Activated CD4-positive, alpha-beta T cell treated with anti-CD3 and anti-CD28 coated beads, Interleukin-2, amount 50 U/mL, for 16 hours (primary cell): ENCODE measurements at regions not wholly inside any gene's neighbourhood (a gene's known extent, or its start where the extent isn't known, plus 50 kb on each side); places are given as distances from the start of the nearest gene placed in this dataset.
"Not testable (repeated sequence)": the region's sequence is repeated elsewhere in the genome, so short reads cannot be mapped to it uniquely, and the experiment has no call there.

Experiments
- DNase-seq: peaks from one replicate; pipeline ENCODE4 v3.0.0-alpha.2; 2020

DNA sequence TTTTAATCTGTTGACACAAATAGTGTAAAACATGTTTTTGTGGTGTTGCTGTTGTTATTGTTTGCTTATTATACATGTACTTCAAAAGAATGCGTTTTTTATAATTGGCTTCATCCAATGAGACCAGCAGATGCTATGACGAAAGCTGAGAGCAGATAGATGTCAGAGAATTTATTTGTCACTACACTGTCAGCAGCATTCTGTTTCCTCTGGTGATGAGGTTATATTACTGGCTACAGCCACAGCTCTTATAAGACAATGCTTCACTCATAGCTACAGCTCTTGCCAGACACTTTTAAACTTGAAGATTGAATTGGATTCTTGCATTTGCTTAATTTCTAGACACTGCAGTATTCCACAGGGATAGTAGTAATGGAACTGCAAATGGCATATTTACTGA, 860.5 kb downstream of the TBC1D32 start:
- no peak for DNase-seq

DNA sequence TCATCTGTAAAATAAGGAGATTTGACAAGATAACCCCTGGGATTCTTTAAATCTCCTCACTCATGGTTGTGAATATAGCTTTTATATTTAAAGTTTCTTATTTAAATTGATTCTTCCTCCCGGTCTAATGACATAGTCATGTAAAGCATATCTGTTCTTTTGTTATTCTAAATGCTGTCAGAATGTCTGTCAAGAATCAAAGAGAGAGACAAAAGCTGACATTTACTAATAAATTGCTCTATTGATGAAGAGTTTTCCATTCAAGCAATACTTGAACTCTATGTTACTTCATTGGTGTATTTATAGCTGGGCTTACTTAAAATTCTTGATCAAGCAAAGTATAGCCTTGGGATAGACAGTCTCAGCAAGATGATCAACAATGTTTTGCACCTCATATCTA, 865.8 kb downstream of the TBC1D32 start:
- no peak for DNase-seq

DNA sequence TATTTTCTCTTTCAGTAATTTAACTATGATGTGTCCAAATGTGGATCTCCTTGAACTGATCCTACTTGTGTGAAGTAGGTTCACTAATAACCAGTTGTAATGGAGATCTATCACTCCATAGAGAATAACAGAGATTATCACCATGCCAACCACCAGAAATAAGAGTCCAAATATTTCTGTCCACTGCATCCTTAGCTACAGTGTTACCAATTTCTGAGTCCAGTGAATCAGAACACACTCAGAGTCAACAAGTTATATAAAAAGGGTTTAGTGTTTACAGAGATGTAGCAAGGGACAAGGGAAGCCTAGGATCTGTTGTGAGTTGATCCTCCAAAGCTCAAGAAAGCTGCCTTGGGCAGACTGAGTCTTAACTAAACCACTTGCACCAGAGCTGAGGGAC, 882.8 kb downstream of the TBC1D32 start:
- no peak for DNase-seq

DNA sequence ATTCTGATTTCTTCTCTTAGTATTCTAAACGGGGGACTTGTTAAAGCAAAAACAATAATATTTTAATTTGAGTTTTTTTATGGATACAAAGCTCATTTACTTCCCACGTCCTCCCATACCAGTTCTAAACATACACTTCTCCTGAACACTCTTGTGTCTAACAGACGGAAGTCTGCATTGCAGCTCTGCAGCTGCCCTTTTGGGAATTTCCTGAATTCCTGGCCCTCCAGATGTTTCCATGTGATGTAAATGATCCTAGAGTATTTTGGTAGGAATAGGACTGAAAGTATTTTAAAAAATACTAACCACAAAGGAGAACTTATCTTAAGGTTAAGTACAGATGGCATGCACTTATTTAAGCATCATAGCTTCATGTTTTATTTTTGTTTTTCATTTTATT, 886.7 kb downstream of the TBC1D32 start:
- DNase-seq = no peak

DNA sequence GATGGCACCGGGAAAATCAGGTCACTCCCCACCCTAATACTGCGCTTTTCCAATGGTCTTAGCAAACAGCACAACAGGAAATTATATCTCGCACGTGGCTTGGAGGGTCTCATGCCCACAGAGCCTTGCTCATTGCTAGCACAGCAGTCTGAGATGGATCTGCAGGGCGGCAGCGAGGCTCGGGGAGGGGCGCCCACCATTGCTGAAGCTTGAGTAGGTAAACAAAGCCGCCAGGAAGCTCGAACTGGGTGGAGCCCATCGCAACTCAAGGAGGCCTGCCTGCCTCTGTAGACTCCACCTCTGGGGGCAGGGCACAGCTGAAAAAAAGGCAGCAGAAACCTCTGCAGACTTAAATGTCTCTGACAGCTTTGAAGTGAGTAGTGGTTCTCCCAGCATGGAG, 901.4 kb downstream of the TBC1D32 start:
- not testable (repeated sequence) for DNase-seq

DNA sequence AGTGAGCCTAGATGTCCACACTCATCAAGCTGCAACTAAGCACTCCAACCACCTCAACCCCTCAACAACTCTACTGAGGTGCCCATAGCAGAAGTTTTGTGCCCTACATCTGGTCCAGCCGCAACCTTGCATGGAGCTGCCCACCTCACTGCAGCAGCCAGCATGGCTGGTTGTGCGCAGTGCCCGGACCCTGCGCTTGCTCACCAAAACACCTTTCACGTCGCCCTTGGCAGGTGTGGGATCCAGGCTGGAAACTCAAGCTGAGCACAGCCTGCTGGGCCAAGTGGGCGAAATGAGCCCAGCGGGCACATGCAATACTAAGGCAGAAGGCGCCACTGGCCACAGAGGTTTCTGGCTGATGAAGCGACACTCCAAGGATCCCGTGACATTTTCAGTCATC, 902.4 kb downstream of the TBC1D32 start:
- DNase-seq = no peak

DNA sequence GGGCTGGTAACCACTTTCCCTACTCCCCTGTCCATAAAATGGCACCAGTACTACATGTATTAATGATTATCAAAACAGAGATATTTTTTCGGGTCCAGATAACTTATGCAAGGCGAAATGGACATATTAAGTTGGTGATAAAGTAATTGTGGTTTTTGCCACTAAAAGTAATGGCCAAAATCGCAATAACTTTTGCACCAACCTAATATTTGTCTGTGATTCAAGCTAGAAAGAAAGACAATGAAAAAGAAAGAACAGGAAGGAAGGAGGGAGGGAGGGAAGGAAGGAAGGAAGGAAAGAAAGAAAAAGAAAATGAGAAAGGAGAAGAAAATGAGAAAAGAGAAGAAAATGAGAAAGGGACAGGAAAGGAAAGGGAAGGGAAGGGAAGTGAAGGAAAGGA, 922.9 kb downstream of the TBC1D32 start:
- DNase-seq = no peak

DNA sequence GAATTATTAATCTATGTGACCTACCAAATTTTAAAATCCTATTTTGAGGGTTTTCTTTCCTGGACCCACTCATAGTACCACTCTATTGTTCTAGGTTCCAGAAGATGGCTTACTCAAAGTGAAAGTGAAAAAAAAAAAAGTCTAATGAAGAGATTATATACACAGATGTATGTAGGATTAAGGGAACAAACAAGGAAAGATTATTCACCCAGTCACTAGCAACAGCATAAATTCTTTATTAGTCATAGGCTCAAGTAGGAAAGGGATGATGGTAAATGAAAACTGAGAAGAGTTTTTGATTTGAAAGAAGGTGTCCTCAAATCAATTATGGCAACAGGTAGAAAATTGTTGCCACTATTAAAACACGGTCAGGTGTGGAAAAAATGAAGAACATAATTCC, 923.7 kb downstream of the TBC1D32 start:
- no peak for DNase-seq

DNA sequence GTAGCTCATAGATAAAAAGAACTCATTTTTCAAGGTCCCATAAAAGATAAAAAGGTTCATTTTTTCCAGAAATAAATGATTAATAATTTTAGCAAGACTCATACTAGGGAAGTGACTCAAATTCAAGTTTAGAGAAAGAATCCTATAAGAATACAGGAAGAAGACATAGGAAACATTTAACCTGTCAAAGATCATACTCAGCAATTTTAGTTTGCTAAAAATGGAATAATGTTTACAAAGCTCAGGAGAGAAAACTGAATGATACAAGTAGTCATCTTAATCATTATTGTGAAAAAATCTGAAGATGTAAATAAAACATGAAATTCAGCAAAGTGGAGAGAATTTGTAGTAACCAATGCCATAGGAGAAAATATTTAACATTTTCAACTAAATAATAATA, 926.6 kb downstream of the TBC1D32 start:
- DNase-seq = no peak

DNA sequence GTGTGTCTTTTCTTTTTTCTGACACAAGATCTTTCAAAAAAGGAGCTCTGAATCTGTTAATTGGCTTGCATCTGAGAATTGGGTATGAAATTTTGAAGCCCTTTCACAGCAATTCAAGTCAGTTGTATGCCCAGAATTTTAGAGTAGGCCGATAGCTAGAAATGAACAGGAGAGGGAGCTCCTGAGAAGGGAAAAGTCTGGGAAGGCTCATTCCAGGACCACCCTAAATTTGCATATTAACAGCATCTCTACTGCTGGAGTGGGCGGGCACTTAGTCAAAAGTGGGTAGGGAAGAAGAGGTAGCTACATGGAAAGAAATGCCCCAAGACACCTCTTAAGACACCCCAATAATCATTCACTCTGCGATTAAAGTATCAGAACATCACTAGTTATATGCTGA, 928.3 kb downstream of the TBC1D32 start:
- no peak for DNase-seq

DNA sequence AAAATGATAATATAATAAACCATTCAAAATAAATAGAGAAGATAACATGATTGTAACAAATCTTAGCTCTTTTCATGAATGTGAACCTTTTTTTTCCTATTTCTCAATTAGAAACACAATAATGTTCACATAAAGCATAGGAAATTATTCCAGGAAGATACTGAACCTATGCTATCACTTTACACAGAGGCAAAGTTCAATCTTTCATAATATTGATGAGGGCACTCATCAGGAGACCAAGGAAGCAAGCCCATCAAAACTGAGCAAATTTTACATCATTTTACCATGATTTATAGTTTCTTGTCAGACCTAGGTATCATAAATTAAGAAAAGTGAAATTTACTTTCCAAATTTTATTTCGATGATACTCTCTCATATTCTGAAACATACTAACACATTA, 938.5 kb downstream of the TBC1D32 start:
- no peak for DNase-seq

DNA sequence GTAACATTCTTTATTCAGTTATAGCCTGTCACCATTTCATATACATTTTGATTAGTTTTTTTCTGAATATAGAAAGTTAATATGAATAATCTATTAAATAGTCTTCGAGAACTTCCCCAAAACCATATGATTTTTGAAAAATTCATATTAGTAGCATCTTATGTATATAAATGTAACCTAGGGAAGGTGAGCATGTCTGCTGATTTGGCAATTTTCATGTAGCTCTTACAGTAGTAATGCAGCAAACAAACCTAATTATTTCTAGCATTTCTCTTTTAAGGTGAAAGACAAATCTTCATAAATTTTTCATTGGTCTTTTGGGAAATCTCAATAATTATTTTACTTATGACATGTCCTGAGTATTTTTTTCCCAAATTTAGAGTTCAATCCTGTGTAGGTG, 939.0 kb downstream of the TBC1D32 start:
- DNase-seq = no peak

DNA sequence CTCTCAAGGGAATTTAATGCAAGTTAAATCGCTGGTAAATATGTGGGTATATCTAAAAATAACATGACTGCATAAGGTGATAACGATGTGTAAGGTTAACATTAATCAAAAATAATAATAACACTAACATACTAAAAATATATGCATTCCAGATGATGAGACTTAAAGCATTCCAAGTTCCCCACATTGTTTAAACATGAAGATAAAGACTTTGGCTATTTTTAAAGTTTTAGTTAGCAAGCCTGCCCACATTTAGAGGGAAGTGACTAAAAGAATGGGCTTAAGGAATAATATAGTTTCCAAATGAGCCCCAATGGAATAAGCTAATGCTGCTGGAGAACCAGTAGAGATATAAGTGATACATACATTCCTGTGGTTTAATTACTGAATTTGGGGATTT, 941.3 kb downstream of the TBC1D32 start:
- no peak for DNase-seq

DNA sequence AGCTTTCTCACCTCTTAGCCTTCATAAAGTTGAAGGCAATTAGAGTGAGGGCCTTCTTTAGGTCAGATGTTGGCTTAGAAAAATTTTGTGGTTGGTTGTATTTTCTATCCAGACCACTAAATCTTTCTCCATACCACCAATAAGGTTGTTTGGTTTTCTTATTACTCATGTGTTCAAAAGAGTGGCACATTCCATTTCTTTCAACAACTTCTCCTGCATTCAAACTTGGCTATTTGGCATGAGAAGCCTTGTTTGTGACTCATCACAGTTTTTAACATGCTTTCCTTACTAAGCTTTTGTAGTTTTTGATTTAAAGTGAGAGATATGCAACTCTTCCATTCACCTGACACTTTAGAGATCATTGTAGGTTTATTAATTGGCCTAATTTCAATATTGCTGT, 949.6 kb downstream of the TBC1D32 start:
- no peak for DNase-seq

DNA sequence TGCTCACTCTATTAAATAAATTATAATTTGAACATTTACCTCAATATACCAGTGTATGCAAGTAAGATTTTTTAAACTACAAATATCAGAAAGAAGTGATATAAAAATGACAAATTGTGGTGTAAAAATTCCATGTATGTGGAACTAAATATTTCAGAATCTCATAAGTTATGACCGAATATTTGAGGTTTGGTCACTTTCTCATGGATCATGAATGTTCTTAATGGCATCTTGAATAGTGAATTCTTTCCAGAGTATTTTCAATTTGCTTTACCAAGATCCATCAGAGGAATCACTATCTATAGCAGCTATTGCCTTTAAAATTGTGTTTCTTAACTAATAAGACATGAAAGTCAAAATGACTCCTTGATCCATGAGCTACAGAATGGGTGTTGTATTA, 950.6 kb downstream of the TBC1D32 start:
- no peak for DNase-seq

DNA sequence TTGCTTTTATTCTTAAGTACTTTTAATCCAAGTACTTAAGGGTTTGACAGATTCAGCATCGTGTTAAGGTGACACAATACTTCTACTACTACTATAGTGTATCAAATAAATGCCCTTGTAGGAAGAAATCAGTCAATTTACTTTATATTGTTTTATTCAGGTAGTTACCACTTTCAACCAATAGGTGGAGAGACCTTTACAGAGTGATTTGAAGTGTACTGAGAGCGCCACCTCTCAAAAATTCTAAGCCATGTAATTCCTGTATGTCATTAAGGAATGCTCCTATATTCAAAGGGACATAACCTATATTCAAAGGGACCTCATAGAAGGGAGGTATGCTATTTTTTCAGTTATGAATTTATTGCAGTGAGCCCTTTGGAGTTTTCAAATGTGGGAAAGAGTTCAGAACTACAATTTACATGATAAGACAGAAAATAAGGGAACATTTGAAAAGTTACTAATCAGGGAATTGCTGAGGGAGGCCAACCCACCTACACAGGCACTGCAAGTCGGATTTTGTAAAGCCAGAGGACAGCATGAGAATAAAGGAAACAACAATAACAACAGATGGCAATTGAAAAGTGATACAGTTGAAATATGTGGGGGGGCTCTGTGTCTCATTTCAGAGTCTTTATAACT, 955.6 kb downstream of the TBC1D32 start:
- DNase-seq = peak; percentile 23

DNA sequence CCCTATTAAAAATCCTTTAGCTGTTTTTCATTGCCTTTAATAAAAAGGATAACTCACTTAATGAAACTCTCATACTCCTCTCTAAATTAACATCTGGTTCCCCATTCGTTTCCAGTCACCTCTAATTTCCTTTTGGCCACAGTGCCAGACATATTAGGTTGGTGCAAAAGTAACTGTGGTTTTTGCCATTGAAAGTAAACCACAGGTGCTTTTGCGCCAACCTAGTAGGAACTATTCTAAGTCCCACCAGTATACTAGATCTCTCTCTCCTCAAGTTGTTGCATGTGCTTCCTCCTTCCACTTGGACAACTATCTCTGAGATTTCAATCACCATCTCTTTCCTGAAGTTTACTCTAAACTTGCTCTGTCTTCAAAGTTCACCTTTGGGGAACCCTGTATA, 961.1 kb downstream of the TBC1D32 start:
- DNase-seq = no peak

DNA sequence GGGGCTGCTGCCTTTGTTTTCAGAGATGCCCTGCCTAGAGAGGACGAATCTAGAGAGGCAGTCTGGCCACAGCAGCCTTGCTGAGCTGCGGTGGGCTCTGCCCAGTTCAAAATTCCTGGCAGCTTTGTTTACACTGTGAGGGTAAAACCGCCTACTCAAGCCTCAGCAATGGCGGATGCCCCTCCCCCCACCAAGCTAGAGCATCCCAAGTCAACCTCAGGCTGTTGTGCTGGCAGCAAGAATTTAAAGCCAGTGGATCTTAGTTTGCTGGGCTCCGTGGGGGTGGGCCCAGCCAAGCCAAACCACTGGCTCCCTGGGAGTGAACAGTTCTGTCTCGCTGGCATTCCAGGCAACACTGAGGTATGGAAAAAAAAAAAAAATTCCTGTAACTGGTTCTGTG, 970.9 kb downstream of the TBC1D32 start:
- DNase-seq = no peak

DNA sequence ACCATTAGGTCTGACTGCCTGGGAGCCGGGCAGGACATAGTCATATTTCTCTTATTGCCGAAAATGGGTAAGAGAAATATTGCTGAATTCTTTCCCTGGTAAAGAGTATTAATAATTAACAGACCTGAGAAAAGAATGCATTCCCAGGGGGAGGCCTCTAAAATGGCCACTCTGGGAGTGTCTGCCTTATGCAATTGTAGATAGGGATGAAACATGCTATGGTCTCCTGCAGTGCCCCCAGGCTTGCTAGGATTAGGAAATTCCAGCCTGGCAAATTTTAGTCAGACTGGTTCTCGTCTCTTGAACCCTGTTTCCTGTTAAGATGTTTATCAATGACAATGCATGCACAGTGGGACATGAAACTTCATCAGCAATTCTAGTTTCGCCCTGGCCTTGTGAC, 975.7 kb downstream of the TBC1D32 start:
- not testable (repeated sequence) for DNase-seq

DNA sequence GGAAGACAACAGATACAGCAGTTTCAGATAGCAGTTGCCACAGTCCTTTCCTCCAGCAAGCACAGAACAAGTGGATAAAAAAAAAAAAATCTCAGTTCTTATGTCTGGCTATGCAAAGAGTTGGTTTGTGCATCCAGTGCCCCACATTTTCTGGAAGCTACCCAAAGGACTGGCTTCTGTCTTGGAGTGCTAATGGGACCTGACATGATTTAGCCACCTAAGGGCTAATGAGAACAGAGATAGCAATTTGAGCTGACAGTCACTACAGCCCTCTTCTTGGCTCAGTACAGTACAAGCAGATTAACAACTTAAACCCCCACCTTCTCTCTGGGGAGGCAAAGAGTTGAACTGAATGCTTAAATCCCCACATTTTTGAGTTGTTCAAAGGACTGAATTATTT, 976.8 kb downstream of the TBC1D32 start:
- no peak for DNase-seq

DNA sequence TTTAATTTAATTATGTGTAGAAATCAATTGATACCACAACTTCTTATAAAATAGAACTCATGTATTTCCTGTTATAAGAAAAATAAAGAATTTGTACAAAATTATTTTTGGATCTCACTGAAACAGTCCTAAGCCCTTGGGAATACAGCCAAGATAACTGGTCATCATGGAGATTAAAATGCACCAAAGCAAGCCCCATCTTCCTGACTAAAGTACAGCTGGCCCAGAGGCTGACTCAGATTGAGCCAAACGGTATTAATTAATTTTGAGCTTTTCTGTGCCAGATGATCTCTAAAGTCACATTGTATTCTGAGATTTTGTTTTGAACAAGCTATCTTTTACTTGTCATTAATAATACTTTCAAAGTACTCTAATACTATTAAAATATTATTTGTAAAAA, 978.5 kb downstream of the TBC1D32 start:
- no peak for DNase-seq

DNA sequence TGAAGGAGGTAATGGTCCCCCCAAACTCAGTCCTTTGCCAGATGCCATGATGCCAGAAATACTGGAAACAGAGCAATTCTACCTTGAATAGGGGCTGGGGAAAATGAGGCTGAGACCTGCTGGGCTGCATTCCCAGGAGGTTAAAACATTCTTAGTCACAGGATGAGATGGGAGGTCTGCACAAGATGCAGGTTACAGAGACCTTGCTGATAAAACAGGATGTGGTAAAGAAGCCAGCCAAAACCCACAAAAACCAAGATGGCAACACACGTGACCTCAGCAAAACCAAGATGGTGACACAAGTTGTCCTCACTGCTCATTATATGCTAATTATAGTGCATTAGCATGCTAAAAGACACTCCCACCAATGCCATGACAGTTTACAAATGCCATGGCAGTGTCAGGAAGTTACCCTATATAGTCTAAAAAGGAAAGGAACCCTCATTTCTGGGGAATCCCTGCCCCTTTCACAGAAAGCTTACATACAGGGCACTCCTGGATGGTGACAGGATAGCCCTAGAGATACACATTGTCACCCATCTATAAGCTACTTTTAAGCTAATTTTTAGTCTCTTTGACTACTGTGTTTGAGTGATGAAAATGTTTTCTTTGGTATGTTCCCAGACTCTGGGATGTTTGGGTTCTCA, 979.7 kb downstream of the TBC1D32 start:
- peak; percentile 41 for DNase-seq

DNA sequence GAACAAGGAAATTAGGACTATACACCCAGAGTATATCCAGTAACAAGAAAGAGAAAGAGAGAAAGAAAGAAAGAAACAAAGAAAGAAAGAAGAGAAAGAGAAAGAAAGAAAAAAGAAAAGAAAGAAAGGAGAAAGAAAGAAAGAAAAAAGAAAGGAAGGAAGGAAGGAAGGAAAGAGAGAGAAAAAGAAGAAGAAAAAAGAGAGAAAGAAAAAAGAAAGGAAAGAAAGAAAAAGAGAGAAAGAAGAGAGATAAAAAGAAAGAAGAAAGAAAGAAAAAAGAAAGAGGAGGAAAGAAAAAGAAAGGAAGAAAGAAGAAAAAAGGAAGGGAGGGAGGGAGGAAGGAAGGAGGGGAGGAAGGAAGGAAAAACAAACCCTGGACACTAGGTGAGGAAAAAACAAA, 981.8 kb downstream of the TBC1D32 start:
- no peak for DNase-seq

DNA sequence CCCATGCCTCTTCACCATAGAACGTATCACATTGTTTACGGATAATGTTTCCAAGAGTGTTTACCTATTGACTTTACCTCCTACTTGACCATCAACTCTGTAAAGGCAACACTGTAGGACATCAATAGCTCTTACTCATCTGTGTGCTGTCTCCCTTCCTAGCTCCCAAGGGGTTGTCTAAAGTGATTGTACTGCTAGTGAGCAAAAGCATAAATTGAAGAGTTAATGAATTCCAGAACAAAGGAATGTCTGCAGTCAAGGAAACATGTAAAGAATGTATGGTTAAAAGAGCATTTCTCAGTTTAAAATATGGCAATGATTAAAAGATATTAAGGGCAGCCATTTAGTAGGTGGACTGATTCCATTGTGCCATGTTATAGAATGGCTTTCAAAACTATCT, 985.4 kb downstream of the TBC1D32 start:
- DNase-seq = no peak

DNA sequence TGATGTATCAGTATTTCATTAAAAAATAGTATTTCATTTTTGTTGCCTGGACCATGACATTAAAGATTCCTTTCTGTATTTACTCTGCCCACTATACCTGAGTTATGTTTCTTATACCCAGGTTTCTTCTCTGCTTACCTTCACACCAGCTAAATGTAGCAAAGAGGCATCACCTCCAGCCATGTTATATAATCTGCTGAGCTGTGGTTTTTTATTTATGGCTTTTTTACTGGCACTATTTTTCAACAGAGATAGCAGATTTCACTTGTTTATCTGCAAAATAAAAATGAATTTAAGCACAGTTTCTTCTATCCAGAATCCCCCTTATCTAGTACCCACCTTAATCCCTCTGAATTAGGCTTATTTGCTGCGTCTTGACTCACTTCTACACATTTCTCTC, 979.0 kb upstream of the MAN1A1 start:
- no peak for DNase-seq
